GM23338 (cell line): ENCODE measurements at regions not wholly inside any gene's neighbourhood (a gene's known extent, or its start where the extent isn't known, plus 50 kb on each side); places are given as distances from the start of the nearest gene placed in this dataset.

Experiments used
- CREB1 ChIP-seq: fragments of 250-450 bp; sonication (Bioruptor Pico); IDR thresholded peaks from 2 replicates; pipeline ENCODE4 v1.5.0; 2020; ENCODE audit warnings: low read depth, mild to moderate bottlenecking, moderate library complexity
- CTCF ChIP-seq, 2 experiments: fragments of 200-600 bp in 1 of 2; sonication (generic) in 1 of 2; conservative IDR thresholded peaks; 2 replicates each; pipeline versions ENCODE4 v1.5.1 to v1.6.1; 2016 to 2017; ENCODE audit warnings: antibody characterized with exemption in 2 of 2, low read depth in 2 of 2, mild to moderate bottlenecking in 2 of 2, moderate library complexity in 1 of 2

- no peak for TF ChIP-seq CREB1
- TF ChIP-seq CTCF (conservative IDR thresholded peaks at IDR 0.05; ENCODE audit: low read depth in 2 of 2): no peak
Measured at GRCh38 chrX:16454926-16455325, 195.0 kb upstream of the S100G start.
